ENCODE measurements at regions not wholly inside any gene's neighbourhood (a gene's known extent, or its start where the extent isn't known, plus 50 kb on each side); places are given as distances from the start of the nearest gene placed in this dataset.

GRCh38 chr4:65983061-65983460, 312.8 kb upstream of the EPHA5 start:
- no peak for DNase-seq

GRCh38 chr4:65976287-65976686, 306.0 kb upstream of the EPHA5 start:
- DNase-seq = no peak

GRCh38 chr4:65973186-65973585, 302.9 kb upstream of the EPHA5 start:
- no peak for DNase-seq

GRCh38 chr4:65971686-65972085, 301.4 kb upstream of the EPHA5 start:
- DNase-seq = no peak

- DNase-seq = no peak
Measured at GRCh38 chr4:65968831-65969558, 298.7 kb upstream of the EPHA5 start.

GRCh38 chr4:65960751-65961150, 290.5 kb upstream of the EPHA5 start:
- no peak for DNase-seq

- DNase-seq = no peak
Measured at GRCh38 chr4:65954416-65954815, 284.1 kb upstream of the EPHA5 start.

GRCh38 chr4:65951177-65951576, 280.9 kb upstream of the EPHA5 start:
- no peak for DNase-seq

GRCh38 chr4:65943076-65943475, 272.8 kb upstream of the EPHA5 start:
- no peak for DNase-seq

GRCh38 chr4:65924843-65925242, 254.6 kb upstream of the EPHA5 start:
- no peak for DNase-seq

GRCh38 chr4:65923616-65924015, 253.3 kb upstream of the EPHA5 start:
- DNase-seq = no peak

GRCh38 chr4:65921180-65921579, 250.9 kb upstream of the EPHA5 start:
- no peak for DNase-seq

GRCh38 chr4:65918872-65919271, 248.6 kb upstream of the EPHA5 start:
- no peak for DNase-seq

GRCh38 chr4:65918212-65918611, 247.9 kb upstream of the EPHA5 start:
- DNase-seq = no peak

- DNase-seq = no peak
Measured at GRCh38 chr4:65917486-65917885, 247.2 kb upstream of the EPHA5 start.

- DNase-seq = no peak
Measured at GRCh38 chr4:65911720-65912119, 241.4 kb upstream of the EPHA5 start.

GRCh38 chr4:65893957-65894755, 223.9 kb upstream of the EPHA5 start:
- DNase-seq = no peak

GRCh38 chr4:65893271-65893670, 223.0 kb upstream of the EPHA5 start:
- DNase-seq = no peak

- DNase-seq = no peak
Measured at GRCh38 chr4:65880594-65880993, 210.3 kb upstream of the EPHA5 start.

- DNase-seq = no peak
Measured at GRCh38 chr4:65868096-65868824, 198.0 kb upstream of the EPHA5 start.

GRCh38 chr4:65865489-65865888, 195.2 kb upstream of the EPHA5 start:
- DNase-seq = no peak

GRCh38 chr4:65861993-65862392, 191.7 kb upstream of the EPHA5 start:
- no peak for DNase-seq

- no peak for DNase-seq
Measured at GRCh38 chr4:65845199-65845773, 175.0 kb upstream of the EPHA5 start.
